H1 (cell line): ENCODE measurements at regions not wholly inside any gene's neighbourhood (a gene's known extent, or its start where the extent isn't known, plus 50 kb on each side); places are given as distances from the start of the nearest gene placed in this dataset.

Source experiments
- ATF2 ChIP-seq: IDR thresholded peaks from 2 replicates; pipeline ENCODE4 v1.6.1; 2012; ENCODE audit warnings: low read length, inconsistent platforms
- EZH2 ChIP-seq: fragments of 200-600 bp; sonication (generic); IDR thresholded peaks from 2 replicates; pipeline ENCODE4 v1.7.1; 2012; ENCODE audit warnings: low read depth, mild to moderate bottlenecking, moderate library complexity, low read length, inconsistent platforms; ENCODE audit not compliant: severe bottlenecking
- PHF8 ChIP-seq: fragments of 200-600 bp; sonication (generic); conservative IDR thresholded peaks from 2 replicates; pipeline ENCODE4 v1.7.1; 2012; ENCODE audit warnings: low read depth, mild to moderate bottlenecking, inconsistent platforms, low read length, moderate library complexity
- TAF7 ChIP-seq: optimal IDR thresholded peaks from 2 replicates; pipeline ENCODE3; 2011; ENCODE audit warnings: low read depth, mild to moderate bottlenecking, inconsistent platforms, low read length, moderate library complexity, borderline replicate concordance

GRCh38 chr6:141288947-141289346, 843.8 kb upstream of the GJE1 start (continued):
- no peak for TF ChIP-seq TAF7
- TF ChIP-seq ATF2, result no peak
- no peak for TF ChIP-seq PHF8
- no peak for TF ChIP-seq EZH2
